A673 (cell line): ENCODE measurements at regions not wholly inside any gene's neighbourhood (a gene's known extent, or its start where the extent isn't known, plus 50 kb on each side); places are given as distances from the start of the nearest gene placed in this dataset.

Source experiments
- EZH2 ChIP-seq: fragments of 200-600 bp; sonication (generic); IDR thresholded peaks from 2 replicates; pipeline ENCODE4 v1.6.1; 2017; ENCODE audit warnings: borderline replicate concordance, low read depth, mild to moderate bottlenecking, mixed read lengths, antibody characterized with exemption, low read length; ENCODE audit not compliant: poor library complexity, severe bottlenecking
- TF ChIP-seq, protein P1 (sequence below): fragments of 300-800, 200-600 bp; sonication (generic); conservative IDR thresholded peaks from 2 replicates; pipeline ENCODE4 v1.5.1; 2017; ENCODE audit warnings: low read depth, mild to moderate bottlenecking, antibody characterized with exemption, low read length, moderate library complexity, mixed read lengths

DNA sequence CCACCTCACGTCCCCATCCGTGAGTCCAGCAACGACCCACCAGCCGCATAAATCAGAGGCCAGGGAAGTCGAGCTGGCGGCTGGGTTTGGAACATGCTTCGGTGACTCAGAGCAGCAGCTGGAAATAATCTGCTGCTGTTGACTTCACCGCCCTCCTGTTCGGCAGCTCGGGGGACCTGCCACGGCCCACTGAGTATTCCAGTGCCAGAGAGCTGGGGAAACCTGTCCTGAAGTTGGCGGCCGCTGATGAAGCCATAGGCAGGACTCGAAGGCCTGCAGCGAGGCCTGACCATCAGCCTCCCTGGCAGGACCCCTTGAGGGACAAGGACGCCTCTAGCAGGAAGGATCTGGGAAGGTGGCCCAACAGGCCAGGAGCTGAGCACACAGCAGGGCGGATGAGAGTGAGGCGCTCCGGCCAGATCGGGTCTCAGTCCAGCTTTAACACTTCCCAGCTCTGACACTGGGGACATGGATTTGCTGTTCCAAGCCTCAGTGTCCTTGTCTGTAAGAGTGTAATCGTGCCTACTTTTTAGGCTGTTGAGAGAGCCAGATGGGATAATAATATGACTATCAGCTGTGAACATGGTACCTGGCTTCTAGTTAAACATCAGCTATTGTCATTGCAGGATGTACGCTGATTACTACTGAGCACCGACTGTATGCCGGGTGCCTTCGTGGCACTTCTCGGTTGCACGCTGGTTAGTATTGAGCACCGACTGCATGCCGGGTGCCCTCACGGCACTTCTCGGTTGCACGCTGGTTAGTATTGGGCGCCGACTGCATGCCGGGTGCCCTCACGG lies 50.4 kb upstream of the CIBAR2 start:
- TF ChIP-seq, protein P1, sequence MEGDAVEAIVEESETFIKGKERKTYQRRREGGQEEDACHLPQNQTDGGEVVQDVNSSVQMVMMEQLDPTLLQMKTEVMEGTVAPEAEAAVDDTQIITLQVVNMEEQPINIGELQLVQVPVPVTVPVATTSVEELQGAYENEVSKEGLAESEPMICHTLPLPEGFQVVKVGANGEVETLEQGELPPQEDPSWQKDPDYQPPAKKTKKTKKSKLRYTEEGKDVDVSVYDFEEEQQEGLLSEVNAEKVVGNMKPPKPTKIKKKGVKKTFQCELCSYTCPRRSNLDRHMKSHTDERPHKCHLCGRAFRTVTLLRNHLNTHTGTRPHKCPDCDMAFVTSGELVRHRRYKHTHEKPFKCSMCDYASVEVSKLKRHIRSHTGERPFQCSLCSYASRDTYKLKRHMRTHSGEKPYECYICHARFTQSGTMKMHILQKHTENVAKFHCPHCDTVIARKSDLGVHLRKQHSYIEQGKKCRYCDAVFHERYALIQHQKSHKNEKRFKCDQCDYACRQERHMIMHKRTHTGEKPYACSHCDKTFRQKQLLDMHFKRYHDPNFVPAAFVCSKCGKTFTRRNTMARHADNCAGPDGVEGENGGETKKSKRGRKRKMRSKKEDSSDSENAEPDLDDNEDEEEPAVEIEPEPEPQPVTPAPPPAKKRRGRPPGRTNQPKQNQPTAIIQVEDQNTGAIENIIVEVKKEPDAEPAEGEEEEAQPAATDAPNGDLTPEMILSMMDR, result no peak
- TF ChIP-seq EZH2, result no peak
